H1 (cell line): ENCODE measurements at regions not wholly inside any gene's neighbourhood (a gene's known extent, or its start where the extent isn't known, plus 50 kb on each side); places are given as distances from the start of the nearest gene placed in this dataset.

Source experiments
- CTCF ChIA-PET: fragments of 300-600 bp; sonication (Branson Sonifier 250); formaldehyde crosslinking; loops from one replicate; lab custom pipeline; 2021; ENCODE audit not compliant: partially characterized antibody; lab: Charles Lee
- POLR2A ChIA-PET: fragments of 300-600 bp; sonication (Branson Sonifier 250); formaldehyde crosslinking; loops from one replicate; lab custom pipeline; 2021; ENCODE audit warnings: inconsistent platforms; ENCODE audit not compliant: partially characterized antibody; lab: Charles Lee
- DNase-seq, 2 experiments: peaks; one replicate each; pipeline versions ENCODE4 v3.0.0 to v3.0.0-alpha.2; 2010 to 2022; ENCODE audit warnings: low spot score in 2 of 2, low read depth in 1 of 2, mixed read lengths in 1 of 2
- FAIRE-seq: peaks from 2 replicates; lab custom pipeline; 2011; peaks lifted over from hg19 to GRCh38; lab: Jason Lieb, UNC
- H2AFZ ChIP-seq: 2 replicates; pipeline ENCODE4 v1.8.1; 2012; ENCODE audit warnings: low read length, inconsistent platforms
- H2AK5ac ChIP-seq: 2 replicates; pipeline ENCODE4 v1.6.1; 2013; ENCODE audit warnings: low read depth, low read length
- H2BK120ac ChIP-seq: replicated peaks from 2 replicates; pipeline ENCODE3; 2013; ENCODE audit warnings: low read depth, low read length, inconsistent platforms
- H2BK12ac ChIP-seq: 2 replicates; pipeline ENCODE4 v1.6.1; 2013; ENCODE audit warnings: low read depth, low read length
- H2BK15ac ChIP-seq: 2 replicates; pipeline ENCODE4 v1.6.1; 2013; ENCODE audit warnings: low read length
- H2BK20ac ChIP-seq: 2 replicates; pipeline ENCODE4 v1.6.1; 2013; ENCODE audit warnings: low read length
- H2BK5ac ChIP-seq: 2 replicates; pipeline ENCODE4 v1.6.1; 2013; ENCODE audit warnings: low read depth, low read length
- H3K14ac ChIP-seq: 2 replicates; pipeline ENCODE4 v1.6.1; 2013; ENCODE audit warnings: inconsistent platforms; ENCODE audit not compliant: insufficient read length
- H3K18ac ChIP-seq: 2 replicates; pipeline ENCODE4 v1.6.1; 2013; ENCODE audit warnings: low read length; ENCODE audit errors: extremely low read depth
- H3K23ac ChIP-seq: 2 replicates; pipeline ENCODE4 v1.6.1; 2013; ENCODE audit warnings: inconsistent platforms; ENCODE audit not compliant: insufficient read length
- H3K23me2 ChIP-seq: 2 replicates; pipeline ENCODE4 v1.6.1; 2013; ENCODE audit warnings: low read depth, low read length
- H3K27ac ChIP-seq: 2 replicates; pipeline ENCODE4 v1.6.1; 2011; ENCODE audit warnings: low read depth, low read length, inconsistent platforms
- H3K27me3 ChIP-seq, 4 experiments: replicated peaks in 1 of 4; 1 replicate in 1 of 4; 2 replicates in 3 of 4; pipeline versions ENCODE4 v1.6.1 to v1.8.1; 2011 to 2013; ENCODE audit warnings: low read length in 3 of 4, mild to moderate bottlenecking in 3 of 4, inconsistent platforms in 2 of 4, mixed read lengths in 2 of 4, moderate library complexity in 1 of 4; ENCODE audit not compliant: control insufficient read depth in 3 of 4, insufficient read depth in 3 of 4; ENCODE audit errors: extremely low read depth in 1 of 4
- H3K36me3 ChIP-seq, 4 experiments: 2 replicates each; pipeline versions ENCODE4 v1.6.1 to v1.8.1; 2011 to 2013; ENCODE audit warnings: mild to moderate bottlenecking in 4 of 4, low read length in 3 of 4, moderate library complexity in 2 of 4, control low read depth in 1 of 4, inconsistent platforms in 1 of 4; ENCODE audit not compliant: insufficient read depth in 4 of 4, control insufficient read depth in 2 of 4
- H3K4ac ChIP-seq: replicated peaks from 2 replicates; pipeline ENCODE3; 2013; ENCODE audit warnings: low read length, low read depth, mixed read lengths, inconsistent platforms; ENCODE audit not compliant: insufficient read length
- H3K4me1 ChIP-seq, 4 experiments: replicated peaks in 1 of 4; 1 replicate in 1 of 4; 2 replicates in 3 of 4; pipeline versions ENCODE4 v1.6.1 to v1.8.1; 2011 to 2013; ENCODE audit warnings: low read length in 3 of 4, inconsistent platforms in 2 of 4, mixed read lengths in 1 of 4; ENCODE audit not compliant: insufficient read depth in 4 of 4, control insufficient read depth in 3 of 4
- H3K4me2 ChIP-seq, 2 experiments: 2 replicates each; pipeline versions ENCODE4 v1.6.1 to v1.8.1; 2011 to 2013; ENCODE audit warnings: low read depth in 2 of 2, low read length in 2 of 2, control low read depth in 1 of 2, inconsistent platforms in 1 of 2, mild to moderate bottlenecking in 1 of 2; ENCODE audit not compliant: insufficient read depth in 1 of 2
- H3K4me3 ChIP-seq, 4 experiments: fragments of 200-600, 300-600 bp in 1 of 4; sonication (generic), shearing (Covaris generic), sonication (Bioruptor Twin) in 1 of 4; 2 replicates each; pipeline versions ENCODE4 v1.5.1 to v1.8.1; 2011 to 2016; ENCODE audit warnings: low read length in 4 of 4, low read depth in 3 of 4, control low read depth in 2 of 4, inconsistent platforms in 2 of 4, mild to moderate bottlenecking in 2 of 4, mixed read lengths in 1 of 4, moderate library complexity in 1 of 4; ENCODE audit not compliant: insufficient read depth in 2 of 4; ENCODE audit errors: extremely low read depth in 1 of 4
- H3K56ac ChIP-seq: replicated peaks from 2 replicates; pipeline ENCODE3; 2013; ENCODE audit warnings: low read depth, mild to moderate bottlenecking, mixed read lengths, low read length, inconsistent platforms; ENCODE audit not compliant: insufficient read length
- H3K79me1 ChIP-seq: 2 replicates; pipeline ENCODE4 v1.6.1; 2013; ENCODE audit warnings: low read depth, low read length, control low read depth
- H3K79me2 ChIP-seq, 2 experiments: 2 replicates each; pipeline versions ENCODE4 v1.6.1 to v1.8.1; 2012 to 2013; ENCODE audit warnings: low read length in 2 of 2, mild to moderate bottlenecking in 2 of 2, inconsistent platforms in 1 of 2; ENCODE audit not compliant: insufficient read depth in 2 of 2, control insufficient read depth in 1 of 2
- H3K9ac ChIP-seq, 4 experiments: replicated peaks in 1 of 4; 1 replicate in 1 of 4; 2 replicates in 3 of 4; pipeline versions ENCODE4 v1.6.1 to v1.8.1; 2011 to 2013; ENCODE audit warnings: low read depth in 3 of 4, low read length in 3 of 4, control low read depth in 2 of 4, mild to moderate bottlenecking in 2 of 4, moderate library complexity in 2 of 4, inconsistent platforms in 1 of 4; ENCODE audit errors: extremely low read depth in 1 of 4
- H3K9me3 ChIP-seq, 2 experiments: 2 replicates each; pipeline versions ENCODE4 v1.6.1 to v1.8.1; 2012 to 2013; ENCODE audit warnings: mild to moderate bottlenecking in 2 of 2, moderate library complexity in 2 of 2, control low read depth in 1 of 2, inconsistent platforms in 1 of 2, low read depth in 1 of 2, low read length in 1 of 2, mixed read lengths in 1 of 2; ENCODE audit not compliant: insufficient read depth in 2 of 2
- H4K20me1 ChIP-seq, 2 experiments: replicated peaks in 1 of 2; 2 replicates each; pipeline versions ENCODE3 to v1.8.1; 2011 to 2013; ENCODE audit warnings: inconsistent platforms in 2 of 2, low read length in 2 of 2, mild to moderate bottlenecking in 1 of 2; ENCODE audit not compliant: insufficient read depth in 2 of 2, control insufficient read depth in 1 of 2
- H4K5ac ChIP-seq: 2 replicates; pipeline ENCODE4 v1.6.1; 2013; ENCODE audit warnings: low read length, low read depth, mixed read lengths, inconsistent platforms; ENCODE audit not compliant: insufficient read length
- H4K8ac ChIP-seq: 2 replicates; pipeline ENCODE4 v1.8.0; 2013; ENCODE audit warnings: mild to moderate bottlenecking, moderate library complexity, low read length, inconsistent platforms; ENCODE audit not compliant: insufficient read depth; ENCODE audit errors: extremely low read depth
- H4K91ac ChIP-seq: replicated peaks from 2 replicates; pipeline ENCODE3; 2013; ENCODE audit warnings: low read length, mixed read lengths, inconsistent platforms; ENCODE audit not compliant: insufficient read length
- ATF3 ChIP-seq: IDR thresholded peaks from 2 replicates; pipeline ENCODE4 v1.6.1; 2011; ENCODE audit warnings: low read depth, mild to moderate bottlenecking, low read length; ENCODE audit not compliant: insufficient read depth
- E2F6 ChIP-seq: IDR thresholded peaks from 2 replicates; pipeline ENCODE4 v1.6.1; 2012; ENCODE audit warnings: inconsistent platforms
- GTF2F1 ChIP-seq: IDR thresholded peaks from 2 replicates; pipeline ENCODE4 v1.6.1; 2012; ENCODE audit warnings: low read depth, low read length, improper control_type of control experiment, borderline replicate concordance
- NANOG ChIP-seq: IDR thresholded peaks from 2 replicates; pipeline ENCODE4 v1.6.1; 2011; ENCODE audit warnings: low read length, low read depth, mild to moderate bottlenecking, inconsistent platforms; ENCODE audit not compliant: insufficient read depth, poor library complexity, severe bottlenecking
- POLR2A ChIP-seq, 2 experiments: IDR thresholded peaks; 1 replicate in 1 of 2; 2 replicates in 1 of 2; pipeline ENCODE4 v1.6.1; 2011; ENCODE audit warnings: low read depth in 2 of 2, low read length in 2 of 2, mild to moderate bottlenecking in 2 of 2; ENCODE audit errors: control extremely low read depth in 1 of 2
- RXRA ChIP-seq: IDR thresholded peaks from 2 replicates; pipeline ENCODE4 v1.6.1; 2011; ENCODE audit warnings: low read depth, mild to moderate bottlenecking, low read length, moderate library complexity; ENCODE audit not compliant: insufficient read depth
- SIN3A ChIP-seq, 2 experiments: IDR thresholded peaks in 1 of 2; conservative IDR thresholded peaks in 1 of 2; 2 replicates each; pipeline ENCODE4 v1.6.1; 2011 to 2012; ENCODE audit warnings: low read length in 2 of 2, improper control_type of control experiment in 1 of 2, low read depth in 1 of 2, mild to moderate bottlenecking in 1 of 2
- SIX5 ChIP-seq: IDR thresholded peaks from 2 replicates; pipeline ENCODE4 v1.6.1; 2011; ENCODE audit warnings: mild to moderate bottlenecking, low read depth, low read length
- SP4 ChIP-seq: IDR thresholded peaks from 2 replicates; pipeline ENCODE4 v1.6.1; 2012; ENCODE audit warnings: low read length, inconsistent platforms
- TAF1 ChIP-seq: IDR thresholded peaks from 2 replicates; pipeline ENCODE4 v1.6.1; 2011; ENCODE audit warnings: mild to moderate bottlenecking, low read depth, low read length
- YY1 ChIP-seq: IDR thresholded peaks from 2 replicates; pipeline ENCODE4 v1.6.1; 2011; ENCODE audit warnings: low read depth, mild to moderate bottlenecking, low read length
- WGBS, 2 experiments: shearing (Covaris generic) in 1 of 2; methylation state at CpG; one replicate each; pipeline versions ENCODE4 v1.1.6 to v1.1.7; 2013 to 2015; ENCODE audit warnings: low lambda C conversion rate in 2 of 2, mixed read lengths in 2 of 2, inconsistent platforms in 1 of 2, low coverage in 1 of 2, missing lambda C conversion rate in 1 of 2; ENCODE audit not compliant: insufficient replicate concordance in 2 of 2, insufficient coverage in 1 of 2, insufficient read length in 1 of 2; ENCODE audit errors: extremely low coverage in 1 of 2, missing lambda C conversion rate in 1 of 2; 5-methylcytosine and 5-hydroxymethylcytosine counted together

- no peak overlapping the region for H3K23ac ChIP-seq
- no peak overlapping the region for H2BK5ac ChIP-seq
- no peak overlapping the region for H2AK5ac ChIP-seq
- CTCF ChIA-PET: interaction anchor here (0.5 to 2.0 kb wide), 25 partner anchors 9 to 470 kb away, joined by 3 to 26 read pairs (median 3); no protein-coding TSS in a partner anchor
- H4K8ac ChIP-seq: no peak overlapping the region
- H2BK20ac ChIP-seq: 0 out of 2 replicates have a peak overlapping the region, but pooled peaks have one; percentile 25
- FAIRE-seq (no peak), DNase-seq (no peak)
- no peak overlapping the region for H4K91ac ChIP-seq
- H2BK12ac ChIP-seq: no peak overlapping the region
- H3K27ac ChIP-seq: no peak overlapping the region
- WGBS, 2 experiments: 91% methylated on average over 3 of the region's 3 CpGs; no CpG with 5 or more reads in 1 of the 2 experiments
- no peak overlapping the region for H3K9ac ChIP-seq
- no peak overlapping the region for H4K5ac ChIP-seq
- no peaks in the 10 kb centered on the region for H3K79me1 ChIP-seq
- no peak overlapping the region for H3K4ac ChIP-seq
- no peaks in the 10 kb centered on the region for H3K79me2 ChIP-seq
- H3K14ac ChIP-seq: no peak overlapping the region
- no peak overlapping the region for H3K4me3 ChIP-seq
- no peaks in the 10 kb centered on the region for H3K36me3 ChIP-seq
- H3K23me2 ChIP-seq: no peaks in the 10 kb centered on the region
- H2AFZ ChIP-seq: no peak overlapping the region
- H3K4me1 ChIP-seq: no peaks in the 10 kb centered on the region
- H2BK120ac ChIP-seq: no peak overlapping the region
- H2BK15ac ChIP-seq: no peak overlapping the region
- no peak overlapping the region for H3K56ac ChIP-seq
- no peaks in the 10 kb centered on the region for H3K27me3 ChIP-seq
- H3K4me2 ChIP-seq: no peak overlapping the region
- POLR2A ChIA-PET: no interaction called here
- H3K18ac ChIP-seq: no peak overlapping the region
- no peaks in the 10 kb centered on the region for H4K20me1 ChIP-seq
- H3K9me3 ChIP-seq: no peaks in the 10 kb centered on the region
- TF ChIP-seq E2F6 (no peak), RXRA (no peak), TAF1 (no peak), SP4 (no peak), SIX5 (no peak), POLR2A (IDR thresholded peaks at IDR 0.05; ENCODE audit: control extremely low read depth in 1 of 2, low read depth in 2 of 2, low read length in 2 of 2) (no peak), GTF2F1 (no peak), SIN3A (conservative IDR thresholded peaks at IDR 0.05 in 1 of 2, IDR thresholded peaks at IDR 0.05 in 1 of 2; ENCODE audit: low read depth in 1 of 2, low read length in 2 of 2) (no peak), ATF3 (no peak), NANOG (no peak), YY1 (no peak)
Observed at GRCh38 chr11:110377434-110377833, 52.3 kb upstream of the FDX1 start.
